H9 (cell line): ENCODE measurements at regions not wholly inside any gene's neighbourhood (a gene's known extent, or its start where the extent isn't known, plus 50 kb on each side); places are given as distances from the start of the nearest gene placed in this dataset.

Source experiments
- DNase-seq: peaks from one replicate; pipeline ENCODE4 v3.0.0-alpha.2; 2017
- H2AFZ ChIP-seq: one replicate; pipeline ENCODE4 v1.6.1; 2013; ENCODE audit warnings: mild to moderate bottlenecking, low read length, control low read depth, moderate library complexity
- H2AK5ac ChIP-seq: 2 replicates; pipeline ENCODE4 v1.6.1; 2013; ENCODE audit warnings: low read length, control low read depth, mixed read lengths; ENCODE audit not compliant: insufficient read length
- H2BK120ac ChIP-seq: one replicate; pipeline ENCODE4 v1.6.1; 2013; ENCODE audit warnings: low read depth, mild to moderate bottlenecking, low read length, control low read depth, inconsistent platforms; ENCODE audit not compliant: poor library complexity, severe bottlenecking
- H2BK12ac ChIP-seq: 2 replicates; pipeline ENCODE4 v1.6.1; 2013; ENCODE audit warnings: low read length, control low read depth, mixed read lengths, low read depth; ENCODE audit not compliant: insufficient read length
- H2BK15ac ChIP-seq: 2 replicates; pipeline ENCODE4 v1.6.1; 2013; ENCODE audit warnings: low read depth, low read length, control low read depth
- H2BK20ac ChIP-seq: one replicate; pipeline ENCODE4 v1.6.1; 2013; ENCODE audit warnings: low read depth, mild to moderate bottlenecking, low read length, control low read depth, inconsistent platforms; ENCODE audit not compliant: poor library complexity, severe bottlenecking
- H2BK5ac ChIP-seq: 2 replicates; pipeline ENCODE4 v1.6.1; 2013; ENCODE audit warnings: low read length, control low read depth, mixed read lengths; ENCODE audit not compliant: insufficient read length
- H3K14ac ChIP-seq: 2 replicates; pipeline ENCODE4 v1.6.1; 2013; ENCODE audit warnings: low read length, control low read depth; ENCODE audit not compliant: insufficient read depth
- H3K18ac ChIP-seq: 2 replicates; pipeline ENCODE4 v1.6.1; 2013; ENCODE audit warnings: low read depth, mild to moderate bottlenecking, mixed read lengths, low read length, control low read depth; ENCODE audit not compliant: insufficient read length
- H3K23ac ChIP-seq: 2 replicates; pipeline ENCODE4 v1.6.1; 2013; ENCODE audit warnings: low read length, control low read depth, mixed read lengths, low read depth; ENCODE audit not compliant: insufficient read length
- H3K23me2 ChIP-seq: 2 replicates; pipeline ENCODE4 v1.6.1; 2013; ENCODE audit warnings: low read depth, mild to moderate bottlenecking, mixed read lengths, low read length, control low read depth; ENCODE audit not compliant: insufficient read length, poor library complexity, severe bottlenecking
- H3K27ac ChIP-seq: 2 replicates; pipeline ENCODE4 v1.5.1; 2013; ENCODE audit warnings: low read length, control low read depth, mixed read lengths, low read depth; ENCODE audit not compliant: insufficient read length
- H3K27me3 ChIP-seq: 2 replicates; pipeline ENCODE4 v1.6.1; 2013; ENCODE audit warnings: low read length, control low read depth, inconsistent platforms; ENCODE audit not compliant: insufficient read depth
- H3K4ac ChIP-seq: 2 replicates; pipeline ENCODE4 v1.6.1; 2013; ENCODE audit warnings: low read depth, mild to moderate bottlenecking, control low read depth, inconsistent platforms, low read length, moderate library complexity
- H3K4me1 ChIP-seq: 2 replicates; pipeline ENCODE4 v1.6.1; 2013; ENCODE audit warnings: low read length, control low read depth, inconsistent platforms; ENCODE audit not compliant: insufficient read depth
- H3K4me2 ChIP-seq: 2 replicates; pipeline ENCODE4 v1.6.1; 2013; ENCODE audit warnings: low read length, control low read depth, mixed read lengths; ENCODE audit not compliant: insufficient read length, insufficient read depth
- H3K56ac ChIP-seq: 2 replicates; pipeline ENCODE4 v1.6.1; 2013; ENCODE audit warnings: low read depth, mild to moderate bottlenecking, mixed read lengths, low read length, control low read depth; ENCODE audit not compliant: insufficient read length
- H3K79me1 ChIP-seq: 2 replicates; pipeline ENCODE4 v1.6.1; 2013; ENCODE audit warnings: low read depth, mild to moderate bottlenecking, moderate library complexity, low read length, control low read depth, inconsistent platforms; ENCODE audit not compliant: insufficient read depth, poor library complexity, severe bottlenecking
- H3K79me2 ChIP-seq: 2 replicates; pipeline ENCODE4 v1.6.1; 2013; ENCODE audit warnings: low read length, control low read depth, inconsistent platforms; ENCODE audit not compliant: insufficient read depth
- H3K9ac ChIP-seq: 2 replicates; pipeline ENCODE4 v1.6.1; 2013; ENCODE audit warnings: low read length, control low read depth, mixed read lengths; ENCODE audit not compliant: insufficient read length; ENCODE audit errors: extremely low read depth
- H3K9me3 ChIP-seq: one replicate; pipeline ENCODE4 v1.6.1; 2013; ENCODE audit warnings: low read depth, low read length, inconsistent platforms; ENCODE audit not compliant: control insufficient read depth
- H3T11ph ChIP-seq: one replicate; pipeline ENCODE4 v1.6.1; 2013; ENCODE audit warnings: mild to moderate bottlenecking, low read length, control low read depth, inconsistent platforms
- H4K20me1 ChIP-seq: one replicate; pipeline ENCODE4 v1.6.1; 2013; ENCODE audit not compliant: control insufficient read depth, insufficient read length, insufficient read depth
- H4K5ac ChIP-seq: 2 replicates; pipeline ENCODE4 v1.6.1; 2013; ENCODE audit warnings: low read depth, mild to moderate bottlenecking, mixed read lengths, low read length, control low read depth; ENCODE audit not compliant: insufficient read length
- H4K8ac ChIP-seq: replicated peaks from 2 replicates; pipeline ENCODE4 v1.6.1; 2013; ENCODE audit warnings: low read length, control low read depth, mixed read lengths, low read depth; ENCODE audit not compliant: insufficient read length
- H4K91ac ChIP-seq: 2 replicates; pipeline ENCODE4 v1.6.1; 2013; ENCODE audit warnings: low read depth, mild to moderate bottlenecking, moderate library complexity, mixed read lengths, low read length, control low read depth; ENCODE audit not compliant: insufficient read length
- H3K27ac Mint-ChIP-seq, 3 experiments: 2 replicates in 2 of 3; 3 replicates in 1 of 3; pipeline ENCODE4 v1.8.0; 2020 to 2021; ENCODE audit warnings: mixed read lengths in 3 of 3, mild to moderate bottlenecking in 1 of 3, moderate library complexity in 1 of 3
- H3K27me3 Mint-ChIP-seq: 2 replicates; pipeline ENCODE4 v1.8.0; 2021; ENCODE audit warnings: low read depth, mild to moderate bottlenecking, moderate library complexity, mixed read lengths
- H3K36me3 Mint-ChIP-seq, 3 experiments: 2 replicates in 2 of 3; 3 replicates in 1 of 3; pipeline ENCODE4 v1.8.0; 2020 to 2021; ENCODE audit warnings: low read depth in 3 of 3, mixed read lengths in 3 of 3; ENCODE audit not compliant: insufficient read depth in 1 of 3
- H3K4me1 Mint-ChIP-seq, 2 experiments: 2 replicates each; pipeline ENCODE4 v1.8.0; 2020; ENCODE audit warnings: mixed read lengths in 2 of 2
- H3K4me3 Mint-ChIP-seq, 2 experiments: 2 replicates in 1 of 2; 3 replicates in 1 of 2; pipeline ENCODE4 v1.8.0; 2020 to 2021; ENCODE audit warnings: mild to moderate bottlenecking in 2 of 2, mixed read lengths in 2 of 2, moderate library complexity in 1 of 2
- H3K9me3 Mint-ChIP-seq, 2 experiments: 2 replicates in 1 of 2; 3 replicates in 1 of 2; pipeline ENCODE4 v1.8.0; 2020; ENCODE audit warnings: mild to moderate bottlenecking in 2 of 2, mixed read lengths in 2 of 2, moderate library complexity in 1 of 2
- CTCF ChIP-seq: fragments of 200-600 bp; sonication (generic); conservative IDR thresholded peaks from 3 replicates; pipeline ENCODE4 v1.8.0; 2021; ENCODE audit warnings: antibody characterized with exemption, mild to moderate bottlenecking
- WGBS: extraction: QIAGEN DNeasy Blood & Tissue Kit; methylation state at CpG from one replicate; pipeline ENCODE4 v1.1.7; 2013; ENCODE audit warnings: missing lambda C conversion rate, low lambda C conversion rate, mixed read lengths; ENCODE audit not compliant: insufficient read length; ENCODE audit errors: extremely low coverage; 5-methylcytosine and 5-hydroxymethylcytosine counted together

DNA sequence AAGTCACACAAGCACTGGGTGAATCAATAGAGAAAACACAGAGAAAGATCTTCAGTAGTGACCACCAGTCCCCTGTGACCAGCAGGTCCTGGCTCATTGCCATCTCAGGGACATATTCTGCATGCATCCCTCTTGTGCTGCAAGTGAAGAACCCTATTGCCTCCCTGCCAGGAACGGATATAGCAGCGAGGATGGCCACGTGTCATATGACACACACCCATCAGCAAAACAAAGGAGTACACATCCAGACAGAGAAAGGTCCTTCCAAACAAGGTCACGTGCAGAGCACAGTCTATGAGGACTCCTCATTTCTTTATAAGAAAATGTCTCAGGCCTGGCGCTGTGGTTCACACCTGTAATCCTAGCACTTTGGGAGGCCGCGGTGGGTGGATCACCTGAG is 638.4 kb downstream of the FLRT2 start:
- Mint-ChIP-seq H3K9me3 (no peaks in the 10 kb centered on the region; a peak in 2 of 5 replicates), H3K36me3 (no peaks in the 10 kb centered on the region), H3K27me3 (no peaks in the 10 kb centered on the region), H3K4me1 (no peaks in the 10 kb centered on the region), H3K27ac (no peak overlapping the region), H3K4me3 (no peak overlapping the region)
- Histone ChIP-seq H3K27ac (no peak overlapping the region), H3K4ac (no peak overlapping the region), H2BK20ac (no peak overlapping the region), H3K9me3 (no peaks in the 10 kb centered on the region), H2BK120ac (no peak overlapping the region), H3K79me2 (no peaks in the 10 kb centered on the region), H3T11ph (no peak overlapping the region), H2AFZ (no peak overlapping the region), H3K23me2 (no peaks in the 10 kb centered on the region), H3K4me1 (no peaks in the 10 kb centered on the region), H2BK5ac (no peak overlapping the region), H3K18ac (no peak overlapping the region), H4K8ac (no peak overlapping the region), H3K14ac (no peak overlapping the region), H3K56ac (no peak overlapping the region), H4K91ac (no peak overlapping the region), H2BK15ac (no peak overlapping the region), H3K27me3 (no peaks in the 10 kb centered on the region), H3K4me2 (no peak overlapping the region), H2AK5ac (no peak overlapping the region), H2BK12ac (no peak overlapping the region), H3K23ac (no peak overlapping the region), H3K79me1 (no peaks in the 10 kb centered on the region), H4K20me1 (no peaks in the 10 kb centered on the region), H4K5ac (no peak overlapping the region), H3K9ac (no peak overlapping the region)
- no CpG with 5 or more reads among the region's 7 CpGs for WGBS
- DNase-seq = no peak
- TF ChIP-seq CTCF = no peak
